CD4-positive, alpha-beta T cell treated with Interleukin-10 for 1 hour (primary cell): ENCODE measurements at regions not wholly inside any gene's neighbourhood (a gene's known extent, or its start where the extent isn't known, plus 50 kb on each side); places are given as distances from the start of the nearest gene placed in this dataset.
"Not testable (repeated sequence)": the region's sequence is repeated elsewhere in the genome, so short reads cannot be mapped to it uniquely, and the experiment has no call there.

Experiments used
- DNase-seq: peaks from one replicate; pipeline ENCODE4 v3.0.0-alpha.2; 2020

DNA sequence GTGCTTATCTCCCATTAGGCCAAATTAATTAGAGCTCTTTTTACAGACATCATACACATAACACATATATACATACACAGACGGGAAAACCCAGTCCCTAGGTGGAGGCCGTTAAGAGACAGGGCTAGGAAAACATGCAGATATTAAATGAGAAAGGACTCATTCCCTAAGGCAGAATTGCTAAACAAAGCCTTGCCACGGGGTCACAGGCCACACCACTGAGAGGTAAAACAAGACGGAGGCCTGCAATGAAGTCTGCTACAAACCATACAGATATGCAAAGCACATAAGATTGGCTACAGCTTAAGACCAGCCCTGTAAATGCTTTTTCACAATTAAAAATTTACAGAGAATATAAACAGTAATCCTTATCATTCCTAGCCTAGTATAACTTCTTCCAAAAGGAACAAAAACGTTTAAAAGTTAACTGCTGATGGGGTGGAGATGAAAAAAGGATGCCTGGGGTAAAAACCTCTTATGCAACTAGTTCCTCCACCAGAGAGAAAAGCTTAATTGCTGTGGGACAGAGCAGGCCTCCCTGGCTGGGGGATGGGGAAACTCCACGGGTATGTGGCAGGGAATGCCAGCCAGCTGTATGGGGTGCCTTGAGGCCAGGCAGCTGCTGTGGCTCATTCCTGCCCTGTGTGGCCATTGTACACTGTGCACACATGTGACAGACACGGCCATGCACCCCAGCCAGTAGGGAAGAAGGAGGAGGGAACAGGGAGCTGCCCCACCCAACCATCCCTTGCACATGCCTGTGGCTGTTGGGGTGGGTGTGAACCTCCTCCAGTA lies 481.4 kb upstream of the LMCD1 start:
- no peak for DNase-seq

DNA sequence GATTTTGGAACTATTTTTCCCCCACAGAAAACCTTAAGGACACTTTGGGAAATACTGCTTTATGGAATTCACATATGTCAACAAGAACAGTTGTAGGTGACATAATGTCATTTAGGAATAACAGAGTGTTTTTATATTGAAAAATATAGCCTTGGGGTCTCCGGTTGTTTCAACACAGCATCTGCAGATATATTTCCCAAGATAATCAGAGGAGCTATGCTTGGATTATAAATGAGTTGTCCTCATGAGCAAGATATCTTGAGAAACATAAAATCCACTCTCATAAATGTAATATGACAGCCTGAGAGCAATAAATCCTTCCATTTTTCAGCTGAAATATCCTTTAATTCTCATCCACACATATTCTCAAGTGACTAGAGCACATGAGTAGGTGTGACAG lies 473.7 kb upstream of the LMCD1 start:
- DNase-seq, result no peak

DNA sequence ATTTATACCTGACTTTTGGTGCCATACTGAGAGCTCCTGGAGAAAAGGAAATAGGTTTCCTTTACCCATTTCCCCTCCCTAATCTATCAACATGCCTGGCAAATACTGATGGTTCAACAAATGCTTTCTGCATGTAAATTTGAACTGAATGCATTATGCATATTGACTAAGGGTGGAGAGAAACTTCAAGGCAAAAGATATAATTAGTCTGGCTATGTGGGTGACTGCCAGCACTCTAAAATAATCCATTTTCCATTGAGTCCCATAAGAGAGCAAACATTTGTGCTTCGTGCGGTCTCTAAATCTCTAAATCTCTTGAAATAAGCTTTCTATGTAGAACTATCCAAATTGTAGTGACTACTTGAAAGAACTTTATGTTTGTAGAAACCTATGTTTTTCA lies 451.3 kb upstream of the LMCD1 start:
- DNase-seq, result no peak

DNA sequence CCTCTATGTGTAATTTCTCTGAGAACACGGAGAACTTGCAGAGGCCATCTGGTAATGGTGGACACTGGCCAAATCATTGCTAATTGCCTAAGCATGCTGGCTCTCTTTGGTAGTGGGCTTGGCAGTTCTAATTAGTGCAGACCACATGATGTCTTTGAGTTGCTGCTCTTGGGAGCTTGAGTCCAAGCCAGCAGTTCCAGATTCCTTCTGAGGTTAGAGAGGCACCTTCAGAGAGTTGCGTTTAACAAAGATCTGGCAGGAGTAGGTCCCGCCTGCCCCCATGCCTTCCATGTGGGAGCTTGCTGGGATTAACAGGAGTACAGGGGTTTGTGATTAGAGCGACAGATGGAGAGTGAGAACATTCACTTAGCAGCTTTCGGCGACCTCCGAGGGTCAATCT lies 449.0 kb upstream of the LMCD1 start:
- no peak for DNase-seq

DNA sequence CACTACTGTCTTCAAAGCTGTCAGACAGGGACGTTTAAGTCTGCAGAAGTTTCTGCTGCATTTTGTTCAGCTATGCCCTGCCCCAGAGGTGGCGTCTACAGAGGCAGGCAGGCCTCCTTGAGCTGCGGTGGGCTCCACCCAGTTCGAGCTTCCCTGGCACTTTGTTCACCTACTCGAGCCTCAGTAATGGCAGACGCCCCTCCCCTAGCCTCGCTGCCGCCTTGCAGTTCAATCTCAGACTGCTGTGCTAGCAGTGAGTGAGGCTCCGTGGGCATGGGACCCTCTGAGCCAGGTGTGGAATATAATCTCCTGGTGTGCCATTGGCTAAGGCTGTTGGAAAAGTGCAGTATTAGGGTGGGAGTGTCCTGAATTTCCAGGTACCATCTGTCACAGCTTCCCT lies 433.5 kb upstream of the LMCD1 start:
- DNase-seq, result not testable (repeated sequence)

DNA sequence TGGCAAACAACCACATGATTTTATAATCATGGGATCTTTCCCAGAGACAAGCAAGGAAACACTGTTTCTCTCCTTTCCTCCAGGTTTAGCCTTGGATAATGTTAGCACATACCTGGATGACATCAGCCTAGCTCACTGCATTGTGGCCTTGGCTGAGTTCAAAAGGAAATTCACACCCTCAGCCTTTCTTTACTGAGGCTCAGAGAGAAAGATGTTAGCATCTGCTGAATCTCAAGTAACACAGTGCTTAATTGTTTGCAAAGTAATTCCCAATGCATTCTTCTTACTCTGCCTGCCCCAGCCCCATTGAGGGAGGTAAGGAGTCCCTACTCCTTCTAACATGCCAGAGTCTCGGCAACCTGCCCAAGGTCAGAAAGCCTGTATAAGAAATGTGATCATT lies 432.2 kb upstream of the LMCD1 start:
- no peak for DNase-seq

DNA sequence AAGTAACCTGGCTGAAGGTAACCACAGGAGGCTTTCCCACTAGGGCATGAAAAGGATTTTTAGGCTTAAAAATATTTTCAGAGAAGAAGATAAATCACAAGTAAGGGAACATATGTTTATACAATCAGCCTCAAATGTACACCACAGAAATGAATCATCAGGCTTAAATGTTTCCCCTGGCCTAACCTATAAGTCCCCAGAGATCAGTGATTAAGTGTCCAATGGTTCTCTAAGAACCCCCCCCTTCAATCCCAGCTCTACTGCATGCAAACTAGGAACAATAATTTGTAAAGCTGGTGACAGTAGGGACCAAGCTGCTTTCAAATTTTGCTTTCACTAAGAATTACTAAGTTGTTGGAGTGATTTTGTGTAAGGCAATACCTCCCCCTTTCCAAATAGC lies 431.6 kb upstream of the LMCD1 start:
- DNase-seq, result no peak

- not testable (repeated sequence) for DNase-seq
Observed at GRCh38 chr3:8074740-8075139, 426.9 kb upstream of the LMCD1 start.

- DNase-seq, result no peak
Observed at GRCh38 chr3:8077126-8077525, 424.5 kb upstream of the LMCD1 start.

DNA sequence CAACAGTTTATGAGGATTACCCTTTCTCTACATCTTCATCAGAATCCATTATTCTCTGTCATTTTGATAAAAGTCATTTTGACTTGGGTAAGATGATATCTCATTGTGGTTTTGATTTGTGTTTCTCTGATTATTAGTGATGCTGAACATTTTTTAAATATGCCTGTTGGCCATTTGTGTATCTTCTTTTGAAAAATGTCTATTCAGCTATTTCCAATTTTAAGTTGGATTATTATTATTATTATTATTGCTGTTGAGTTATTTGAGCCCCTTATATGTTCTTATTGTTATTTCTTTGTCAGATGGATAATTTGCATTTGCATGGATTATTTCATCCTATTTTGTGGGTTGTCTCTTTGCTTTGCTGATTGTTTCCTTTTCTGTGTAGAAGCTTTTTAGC lies 421.2 kb upstream of the LMCD1 start:
- no peak for DNase-seq

DNA sequence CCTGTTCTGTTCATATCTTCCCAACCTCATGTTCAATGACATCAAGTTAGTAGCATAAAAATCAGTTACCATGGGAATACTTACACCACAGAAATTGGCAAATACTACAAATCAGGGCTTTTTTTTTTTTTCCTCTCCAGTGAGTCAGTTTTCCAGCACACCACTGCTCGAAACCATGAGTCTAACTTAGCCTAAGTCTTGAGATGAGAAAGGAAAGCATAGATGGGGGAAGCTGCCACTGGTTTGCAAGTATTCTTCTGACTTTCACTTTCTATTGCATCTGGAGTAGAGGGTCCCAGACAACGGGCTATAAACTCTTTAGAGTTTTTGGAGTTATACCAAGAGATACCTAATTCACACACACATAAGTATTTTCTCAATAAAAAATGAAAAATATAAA lies 416.1 kb upstream of the LMCD1 start:
- no peak for DNase-seq

- DNase-seq, result no peak
Observed at GRCh38 chr3:8087951-8088350, 413.7 kb upstream of the LMCD1 start.

GRCh38 chr3:8094415-8094814 lies 407.2 kb upstream of the LMCD1 start:
- no peak for DNase-seq

DNA sequence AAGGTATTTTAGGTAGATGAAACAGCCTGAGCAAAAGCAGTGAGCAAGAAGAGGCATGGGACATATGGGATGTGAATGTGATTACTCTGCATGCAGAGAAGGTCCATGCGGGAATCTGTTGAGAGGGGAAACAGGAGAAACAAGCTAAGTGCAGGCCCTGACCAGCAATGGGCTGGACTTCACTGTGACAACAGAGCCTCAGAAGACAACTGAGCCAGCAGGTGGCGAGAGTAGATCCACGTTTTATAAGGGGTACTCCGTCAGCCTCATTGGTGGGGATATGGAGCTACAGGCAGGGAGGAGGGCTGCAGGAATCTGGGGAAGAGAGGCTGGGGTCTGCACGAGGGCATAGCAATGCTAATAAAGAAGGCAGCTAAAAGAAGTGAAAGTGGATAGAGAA lies 405.9 kb upstream of the LMCD1 start:
- no peak for DNase-seq

DNA sequence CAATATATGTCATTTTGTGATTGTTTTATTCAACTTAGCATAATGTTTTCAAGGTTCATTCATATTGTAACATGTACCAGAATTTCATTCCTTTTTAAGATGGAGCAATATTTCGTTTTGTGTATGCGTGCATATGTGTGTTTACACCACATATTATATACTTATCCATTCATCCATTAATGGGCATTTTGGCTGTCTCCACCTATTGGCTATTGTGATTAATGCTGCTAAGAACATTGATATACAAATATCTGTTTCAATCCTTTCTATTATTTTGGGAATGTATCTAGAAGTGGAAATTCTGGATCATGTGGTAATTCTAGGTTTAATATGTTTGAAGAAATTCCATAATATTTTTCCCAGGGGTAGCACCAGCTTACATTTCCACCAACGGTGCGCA lies 403.9 kb upstream of the LMCD1 start:
- DNase-seq, result no peak

GRCh38 chr3:8103954-8104353 lies 397.7 kb upstream of the LMCD1 start:
- DNase-seq, result no peak

DNA sequence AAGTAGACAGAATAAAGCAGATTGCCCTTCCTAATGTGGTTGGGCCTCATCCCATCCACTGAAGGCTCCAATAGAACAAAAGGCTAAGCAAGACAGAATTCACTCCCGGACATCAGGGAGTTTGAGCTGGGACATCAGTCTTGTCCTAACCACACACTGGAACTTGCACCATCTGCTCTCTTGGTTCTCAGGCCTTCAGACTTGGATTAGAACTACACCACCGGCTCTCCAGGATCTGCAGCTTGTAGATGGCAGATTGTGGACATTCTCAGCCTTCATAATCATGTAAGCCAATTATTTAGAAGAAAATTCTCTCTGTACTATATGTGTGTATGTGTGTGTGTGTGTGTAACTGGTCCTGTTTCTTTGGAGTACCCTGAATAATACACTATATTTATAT lies 394.7 kb upstream of the LMCD1 start:
- DNase-seq, result no peak

DNA sequence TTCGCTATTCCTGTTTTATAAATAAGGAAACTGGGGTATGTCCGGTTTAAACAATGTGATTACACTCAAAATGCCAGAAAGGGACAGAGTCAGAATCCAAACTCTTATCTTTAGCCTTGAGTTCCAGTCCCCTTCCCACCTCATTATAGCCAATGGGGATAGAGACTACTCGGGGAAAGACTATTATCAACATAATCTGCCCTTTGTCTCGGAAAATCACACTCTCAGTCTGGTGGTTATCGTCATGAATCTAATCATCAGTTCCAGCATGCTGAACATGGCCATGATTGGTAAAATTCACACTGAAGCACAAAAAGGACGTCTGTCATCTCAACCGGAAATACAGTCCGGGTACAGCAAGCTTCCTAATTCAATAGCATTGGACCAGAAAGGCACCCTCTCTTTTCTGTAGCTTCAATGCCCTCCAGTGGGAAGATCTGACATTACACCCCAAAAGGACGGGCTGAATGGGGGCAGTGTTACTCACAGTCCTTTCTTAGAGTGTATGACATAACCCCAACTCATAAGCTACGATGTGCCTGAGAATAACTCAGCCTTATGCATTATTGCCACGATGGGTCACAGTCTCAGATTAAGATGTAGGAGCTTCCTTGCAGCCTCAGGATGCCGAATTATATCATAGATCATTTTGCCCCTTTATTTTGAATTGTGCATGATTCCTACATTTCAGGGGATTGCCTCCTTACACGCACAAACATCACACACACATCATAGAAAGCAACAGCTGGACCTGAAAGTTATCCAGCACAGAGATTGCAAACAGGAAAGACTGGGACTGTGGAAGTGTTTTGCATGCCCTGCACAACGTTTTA lies 390.4 kb upstream of the LMCD1 start:
- DNase-seq, result peak; percentile 58

DNA sequence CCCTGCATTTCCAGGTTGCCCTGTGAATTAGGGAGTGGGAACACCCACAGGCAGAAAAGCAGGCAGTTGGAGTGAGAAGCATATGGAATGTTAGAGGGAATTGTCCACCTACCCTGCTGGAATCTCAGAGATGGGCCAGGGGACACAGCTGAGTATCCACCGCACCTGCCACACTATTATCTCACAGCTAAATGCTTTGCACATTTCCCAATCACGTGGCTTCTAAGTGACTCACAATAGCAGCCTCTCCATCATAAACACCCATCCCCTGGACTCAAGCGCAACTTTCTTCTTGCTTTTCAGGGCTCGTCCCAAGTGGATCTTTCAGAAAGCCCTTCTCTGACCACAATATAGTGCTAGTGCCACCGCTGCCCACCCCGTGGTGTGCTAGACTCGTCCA lies 389.0 kb upstream of the LMCD1 start:
- DNase-seq, result no peak

GRCh38 chr3:8113626-8114025 lies 388.0 kb upstream of the LMCD1 start:
- DNase-seq, result no peak

- no peak for DNase-seq
Observed at GRCh38 chr3:8128686-8129085, 372.9 kb upstream of the LMCD1 start.

DNA sequence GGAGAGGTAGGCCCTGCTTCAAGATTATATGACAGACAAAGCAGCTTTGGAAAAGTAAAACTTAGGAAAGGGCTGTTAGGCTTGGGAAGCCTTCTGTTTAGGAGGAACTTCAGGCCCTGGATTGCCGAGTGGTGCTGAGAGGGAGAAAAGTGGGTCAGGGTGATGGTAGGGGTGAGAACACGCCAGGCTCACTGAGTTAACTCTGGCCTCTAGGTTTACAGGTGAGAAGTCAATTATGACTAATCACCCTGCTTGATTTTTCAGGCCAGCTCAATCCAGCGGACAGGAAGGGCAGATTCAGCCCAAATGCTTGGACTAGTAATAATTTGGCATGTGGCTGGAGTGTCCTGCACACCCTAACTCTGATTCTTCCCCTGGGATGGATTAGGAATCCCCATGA lies 365.1 kb upstream of the LMCD1 start:
- no peak for DNase-seq

DNA sequence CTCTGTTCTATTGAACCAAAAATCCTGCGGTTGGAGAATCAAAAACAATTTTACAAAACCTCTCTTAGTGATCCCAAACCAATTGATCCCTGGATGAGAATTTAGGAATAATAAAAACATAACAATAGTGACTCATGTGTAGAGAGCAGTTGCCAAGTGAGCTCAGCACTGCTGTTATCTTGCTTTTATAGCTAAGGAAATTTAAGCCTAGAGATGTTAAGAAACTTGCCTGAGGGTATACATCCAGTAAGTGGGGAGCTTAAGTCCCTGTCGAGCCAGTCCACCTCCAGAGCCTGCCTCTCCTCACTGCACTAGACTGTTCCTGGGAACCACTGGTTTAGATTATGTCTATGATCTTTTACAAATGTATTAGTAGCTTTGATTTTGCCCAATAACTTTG lies 358.4 kb upstream of the LMCD1 start:
- DNase-seq, result no peak

GRCh38 chr3:8145661-8146060 lies 356.0 kb upstream of the LMCD1 start:
- DNase-seq, result no peak

DNA sequence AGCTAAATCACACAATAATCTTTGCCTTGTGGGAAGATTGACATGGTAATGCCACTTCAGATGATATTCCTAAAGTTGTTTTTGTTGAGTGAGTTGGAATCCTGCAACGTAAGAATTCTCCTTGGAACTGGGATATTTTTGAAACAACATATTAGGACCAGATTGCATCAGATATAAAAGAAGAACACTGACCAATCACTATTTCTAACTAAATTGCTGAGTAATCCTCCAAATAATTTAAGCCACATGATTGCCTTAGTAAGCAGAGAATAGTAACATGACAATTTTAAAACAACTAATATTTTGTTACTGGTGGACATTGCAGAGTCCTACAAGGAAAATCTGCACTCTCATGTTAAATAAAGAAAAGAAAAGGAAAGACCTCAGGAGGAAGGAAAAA lies 353.9 kb upstream of the LMCD1 start:
- DNase-seq, result no peak
